ENCODE measurements at regions not wholly inside any gene's neighbourhood (a gene's known extent, or its start where the extent isn't known, plus 50 kb on each side); places are given as distances from the start of the nearest gene placed in this dataset.

GRCh38 chr5:38765399-38765861, 80.4 kb upstream of the OSMR start:
- H3K27ac ChIP-seq, result no peak overlapping the region
- TF ChIP-seq CTCF (IDR thresholded peaks at IDR 0.05), result no peak
- DNase-seq, result no peak
- peaks cover 0 to 19% (median 0%) of the 10 kb centered on the region in 9 donors for H3K4me1 ChIP-seq
- H3K27me3 ChIP-seq, result no peaks in the 10 kb centered on the region
- H3K36me3 ChIP-seq, result no peaks in the 10 kb centered on the region
- intact Hi-C loops (cut with DNase I), result no loop called here
- ATAC-seq, result no peak
- H3K9me3 ChIP-seq, result peaks cover 0 to 19% (median 14%) of the 10 kb centered on the region in 11 donors
- no peak overlapping the region for H3K4me3 ChIP-seq
- 55 to 74% methylated on average over 5 of the region's 5 CpGs for WGBS, 2 donors

- Histone ChIP-seq H3K27me3 (no peaks in the 10 kb centered on the region), H3K36me3 (no peaks in the 10 kb centered on the region), H3K9me3 (peaks cover 0 to 19% (median 14%) of the 10 kb centered on the region in 11 donors), H3K4me1 (peaks cover 0 to 19% (median 0%) of the 10 kb centered on the region in 9 donors), H3K4me3 (no peak overlapping the region), H3K27ac (no peak overlapping the region)
- TF ChIP-seq CTCF (IDR thresholded peaks at IDR 0.05), result no peak
- intact Hi-C loops (cut with DNase I), result no loop called here
- 55 to 81% methylated on average over 2 of the region's 2 CpGs for WGBS, 2 donors
- DNase-seq (no peak), ATAC-seq (no peak)
Observed at GRCh38 chr5:38766151-38766550, 79.7 kb upstream of the OSMR start.

GRCh38 chr5:38768412-38769211, 77.2 kb upstream of the OSMR start:
- Histone ChIP-seq H3K27ac (peak overlapping the region in 2 of 10 donors; percentile 27 to 55), H3K4me3 (no peak overlapping the region), H3K27me3 (no peaks in the 10 kb centered on the region), H3K36me3 (no peaks in the 10 kb centered on the region), H3K4me1 (peaks cover 0 to 19% (median 0%) of the 10 kb centered on the region in 9 donors), H3K9me3 (peaks cover 0 to 19% (median 14%) of the 10 kb centered on the region in 11 donors)
- intact Hi-C loops (cut with DNase I), result no loop called here
- WGBS, 2 donors, result 39 to 49% methylated on average over 9 of the region's 9 CpGs
- TF ChIP-seq CTCF (IDR thresholded peaks at IDR 0.05), result no peak
- peak in 6 of 8 donors; percentile 38 to 80 (median 52) for ATAC-seq
- no peak for DNase-seq

GRCh38 chr5:38772471-38772870, 73.3 kb upstream of the OSMR start:
- no peaks in the 10 kb centered on the region for H3K36me3 ChIP-seq
- intact Hi-C loops (cut with DNase I), result no loop called here
- no peak overlapping the region for H3K4me3 ChIP-seq
- no peak overlapping the region for H3K27ac ChIP-seq
- H3K27me3 ChIP-seq, result peaks cover 0 to 2% (median 0%) of the 10 kb centered on the region in 7 donors
- ATAC-seq (no peak), DNase-seq (no peak)
- peaks cover 0 to 3% (median 0%) of the 10 kb centered on the region in 11 donors for H3K9me3 ChIP-seq
- H3K4me1 ChIP-seq, result peaks cover 0 to 17% (median 0%) of the 10 kb centered on the region in 9 donors
- TF ChIP-seq CTCF (IDR thresholded peaks at IDR 0.05), result no peak
- WGBS, 2 donors, result 94 to 99% methylated on average over 4 of the region's 4 CpGs

Measured in heart right ventricle (tissue), 16 donors.